ENCODE measurements at regions not wholly inside any gene's neighbourhood (a gene's known extent, or its start where the extent isn't known, plus 50 kb on each side); places are given as distances from the start of the nearest gene placed in this dataset.
A peak's percentile ranks its signal among the peaks of the same experiment; 100 is the strongest.

DNA sequence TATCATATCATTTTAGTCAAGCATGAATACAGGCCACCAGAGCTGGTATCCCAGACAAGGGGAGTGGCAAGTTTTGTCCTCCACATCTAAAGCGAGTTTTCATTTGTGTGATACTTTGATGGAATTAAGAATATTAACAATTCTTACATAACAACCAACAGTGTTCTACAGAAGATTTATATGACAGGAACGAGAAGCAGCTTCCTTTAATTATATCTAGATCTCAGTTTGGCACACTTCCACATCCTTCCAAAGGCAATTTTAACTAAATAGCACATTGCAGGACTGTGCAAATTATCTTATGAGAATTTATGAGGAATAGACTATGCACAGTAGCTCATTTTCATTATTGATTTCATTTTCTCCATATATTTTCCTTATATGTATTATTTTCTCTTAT lies 121.2 kb upstream of the GUCY1A1 start:
- no peak for TF ChIP-seq CTCF (IDR thresholded peaks at IDR 0.05; ENCODE audit: borderline replicate concordance, extremely low read depth, insufficient read depth)
- FAIRE-seq: no peak
- intact Hi-C loops (cut with DNase I): no loop called here

DNA sequence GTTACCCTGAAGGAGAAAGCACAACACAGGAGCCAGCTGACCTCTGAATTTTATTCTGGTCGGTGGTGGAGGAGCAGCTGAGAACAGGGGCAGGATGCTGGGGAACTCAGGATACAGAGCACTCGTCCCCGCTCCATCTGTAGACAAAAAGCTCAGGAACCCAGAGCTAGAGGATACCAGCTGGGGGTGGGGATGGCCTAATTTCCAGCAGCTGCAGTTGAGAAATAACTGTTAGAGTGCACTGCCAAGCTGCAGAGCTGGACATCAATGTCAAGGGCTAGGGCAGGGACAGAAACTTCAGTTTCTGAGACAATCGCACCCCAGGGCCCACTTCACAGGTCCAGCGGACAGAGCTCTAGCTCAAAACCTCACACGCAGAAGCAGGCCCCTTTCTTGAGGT lies 122.1 kb upstream of the GUCY1A1 start:
- H3K36me3 ChIP-seq (ENCODE audit: control insufficient read depth in 2 of 3, insufficient read depth in 3 of 3, low read length in 3 of 3): no peaks in the 10 kb centered on the region
- TF ChIP-seq CTCF (IDR thresholded peaks at IDR 0.05; ENCODE audit: borderline replicate concordance, extremely low read depth, insufficient read depth): no peak
- H3K9ac ChIP-seq (ENCODE audit: low read length in 3 of 3): no peak overlapping the region
- no peaks in the 10 kb centered on the region for H3K27me3 ChIP-seq (ENCODE audit: control insufficient read depth, insufficient read depth, low read length)
- H3K27ac ChIP-seq (ENCODE audit: low read depth in 2 of 2, low read length in 2 of 2): no peak overlapping the region
- DNase-seq: no peak
- peaks cover 0 to 2% (median 0%) of the 10 kb centered on the region in 3 donors for H3K4me1 ChIP-seq (ENCODE audit: control insufficient read depth in 2 of 3, insufficient read depth in 2 of 3, low read depth in 1 of 3, low read length in 3 of 3)
- no peaks in the 10 kb centered on the region for H3K9me3 ChIP-seq (ENCODE audit: control insufficient read depth in 2 of 3, insufficient read depth in 1 of 3, low read length in 3 of 3)
- no peak overlapping the region for H3K4me3 ChIP-seq (ENCODE audit: low read length in 3 of 3)
- intact Hi-C loops (cut with DNase I): no loop called here
- FAIRE-seq: no peak

More for the DNA sequence above, 121.2 kb upstream of the GUCY1A1 start:
- Histone ChIP-seq H3K9me3 (ENCODE audit: control insufficient read depth in 2 of 3, insufficient read depth in 1 of 3, low read length in 3 of 3) (no peaks in the 10 kb centered on the region), H3K27ac (ENCODE audit: low read depth in 2 of 2, low read length in 2 of 2) (no peak overlapping the region), H3K27me3 (ENCODE audit: control insufficient read depth, insufficient read depth, low read length) (no peaks in the 10 kb centered on the region), H3K9ac (ENCODE audit: low read length in 3 of 3) (no peak overlapping the region), H3K36me3 (ENCODE audit: control insufficient read depth in 2 of 3, insufficient read depth in 3 of 3, low read length in 3 of 3) (no peaks in the 10 kb centered on the region), H3K4me3 (ENCODE audit: low read length in 3 of 3) (no peak overlapping the region), H3K4me1 (ENCODE audit: control insufficient read depth in 2 of 3, insufficient read depth in 2 of 3, low read depth in 1 of 3, low read length in 3 of 3) (peaks cover 0 to 2% (median 0%) of the 10 kb centered on the region in 3 donors)
- peak in 1 of 5 donors; percentile 54 for DNase-seq

GRCh38 chr4:155543126-155543765 lies 123.4 kb upstream of the GUCY1A1 start:
- no peak for FAIRE-seq
- no peak overlapping the region for H3K4me3 ChIP-seq (ENCODE audit: low read length in 3 of 3)

More at GRCh38 chr4:155543126-155543765, 123.4 kb upstream of the GUCY1A1 start:
- Histone ChIP-seq H3K36me3 (ENCODE audit: control insufficient read depth in 2 of 3, insufficient read depth in 3 of 3, low read length in 3 of 3) (no peaks in the 10 kb centered on the region), H3K9ac (ENCODE audit: low read length in 3 of 3) (no peak overlapping the region), H3K27me3 (ENCODE audit: control insufficient read depth, insufficient read depth, low read length) (no peaks in the 10 kb centered on the region), H3K27ac (ENCODE audit: low read depth in 2 of 2, low read length in 2 of 2) (no peak overlapping the region), H3K4me1 (ENCODE audit: control insufficient read depth in 2 of 3, insufficient read depth in 2 of 3, low read depth in 1 of 3, low read length in 3 of 3) (peaks cover 0 to 2% (median 0%) of the 10 kb centered on the region in 3 donors), H3K9me3 (ENCODE audit: control insufficient read depth in 2 of 3, insufficient read depth in 1 of 3, low read length in 3 of 3) (no peaks in the 10 kb centered on the region)
- peak in 1 of 5 donors; percentile 17 for DNase-seq
- no peak for TF ChIP-seq CTCF (IDR thresholded peaks at IDR 0.05; ENCODE audit: borderline replicate concordance, extremely low read depth, insufficient read depth)
- intact Hi-C loops (cut with DNase I): no loop called here
